GM23338 (cell line): ENCODE measurements at regions not wholly inside any gene's neighbourhood (a gene's known extent, or its start where the extent isn't known, plus 50 kb on each side); places are given as distances from the start of the nearest gene placed in this dataset.

ENCODE experiments used
- ATAC-seq: fragments of 200-7000 bp; cut with Tn5 transposase; 3 replicates; pipeline ENCODE4 v1.9.1; 2020
- DNase-seq: peaks from one replicate; pipeline ENCODE4 v3.0.0-alpha.2; 2015; ENCODE audit warnings: low spot score
- H2AFZ ChIP-seq: fragments of 200-600 bp; sonication (generic); 2 replicates; pipeline ENCODE4 v1.8.0; 2016; ENCODE audit warnings: antibody characterized with exemption, mild to moderate bottlenecking, moderate library complexity
- H3F3A ChIP-seq: fragments of 200-600 bp; sonication (generic); replicated peaks from 2 replicates; pipeline ENCODE4 v1.8.0; 2017; ENCODE audit warnings: antibody characterized with exemption, mixed run types, low read depth
- H3K27ac ChIP-seq: fragments of 200-600 bp; sonication (generic); 2 replicates; pipeline ENCODE4 v1.6.1; 2016; ENCODE audit warnings: low read depth
- H3K27me3 ChIP-seq: fragments of 200-600 bp; sonication (generic); 2 replicates; pipeline ENCODE4 v1.8.0; 2016; ENCODE audit warnings: mild to moderate bottlenecking, mixed run types, moderate library complexity; ENCODE audit not compliant: insufficient read depth
- H3K36me3 ChIP-seq: fragments of 200-600 bp; sonication (generic); 2 replicates; pipeline ENCODE4 v1.8.0; 2016; ENCODE audit warnings: mild to moderate bottlenecking; ENCODE audit not compliant: insufficient read depth
- H3K4me1 ChIP-seq: fragments of 200-600 bp; sonication (generic); 2 replicates; pipeline ENCODE4 v1.8.0; 2016; ENCODE audit warnings: mild to moderate bottlenecking, moderate library complexity; ENCODE audit not compliant: insufficient read depth
- H3K4me2 ChIP-seq: fragments of 200-600 bp; sonication (generic); 2 replicates; pipeline ENCODE4 v1.7.1; 2017; ENCODE audit warnings: mixed run types
- H3K4me3 ChIP-seq: fragments of 200-600 bp; sonication (generic); 2 replicates; pipeline ENCODE4 v1.6.1; 2016; ENCODE audit warnings: mixed run types
- H3K79me2 ChIP-seq: fragments of 200-600 bp; sonication (generic); replicated peaks from 2 replicates; pipeline ENCODE4 v1.8.0; 2017; ENCODE audit warnings: mild to moderate bottlenecking; ENCODE audit not compliant: insufficient read depth
- H3K9me2 ChIP-seq: fragments of 200-600 bp; sonication (generic); 2 replicates; pipeline ENCODE4 v1.8.0; 2017; ENCODE audit not compliant: insufficient read depth
- H4K20me1 ChIP-seq: fragments of 200-600 bp; sonication (generic); replicated peaks from 2 replicates; pipeline ENCODE4 v1.8.0; 2017; ENCODE audit warnings: mild to moderate bottlenecking; ENCODE audit not compliant: insufficient read depth
- H3K27ac Mint-ChIP-seq: 2 replicates; pipeline ENCODE4 v1.8.0; 2020; ENCODE audit warnings: inconsistent platforms, mild to moderate bottlenecking, moderate library complexity, mixed read lengths
- H3K27me3 Mint-ChIP-seq: 3 replicates; pipeline ENCODE4 v1.8.0; 2022; ENCODE audit warnings: low read depth, mild to moderate bottlenecking, moderate library complexity, mixed read lengths, inconsistent platforms; ENCODE audit not compliant: insufficient read depth, poor library complexity
- H3K36me3 Mint-ChIP-seq: 3 replicates; pipeline ENCODE4 v1.8.0; 2021; ENCODE audit warnings: low read depth, mild to moderate bottlenecking, inconsistent platforms, moderate library complexity, mixed read lengths
- H3K4me1 Mint-ChIP-seq: 3 replicates; pipeline ENCODE4 v1.8.0; 2020; ENCODE audit warnings: mild to moderate bottlenecking, inconsistent platforms, mixed read lengths
- H3K4me3 Mint-ChIP-seq: 3 replicates; pipeline ENCODE4 v1.8.0; 2021; ENCODE audit warnings: moderate library complexity, mild to moderate bottlenecking, inconsistent platforms, mixed read lengths
- H3K9me3 Mint-ChIP-seq: 3 replicates; pipeline ENCODE4 v1.8.0; 2020; ENCODE audit warnings: moderate library complexity, mild to moderate bottlenecking, inconsistent platforms, mixed read lengths
- EZH2phosphoT487 ChIP-seq: fragments of 200-600 bp; sonication (generic); IDR thresholded peaks from one replicate; pipeline ENCODE4 v1.8.1; 2018; ENCODE audit warnings: antibody characterized with exemption; ENCODE audit not compliant: unreplicated experiment
- JUNB ChIP-seq: IDR thresholded peaks from one replicate; pipeline ENCODE4 v1.6.1; 2016; ENCODE audit warnings: antibody characterized with exemption; ENCODE audit not compliant: unreplicated experiment
- NANOG ChIP-seq: IDR thresholded peaks from 2 replicates; pipeline ENCODE4 v1.6.1; 2016; ENCODE audit warnings: antibody characterized with exemption, borderline replicate concordance
- POLR2AphosphoS5 ChIP-seq: IDR thresholded peaks from 2 replicates; pipeline ENCODE4 v1.6.1; 2016; ENCODE audit warnings: antibody characterized with exemption, low read depth
- STAT1 ChIP-seq: IDR thresholded peaks from one replicate; pipeline ENCODE4 v1.6.1; 2016; ENCODE audit warnings: antibody characterized with exemption; ENCODE audit not compliant: unreplicated experiment
- ZNF114 ChIP-seq: fragments of 250-450 bp; sonication (Bioruptor Pico); IDR thresholded peaks from 2 replicates; pipeline ENCODE4 v1.5.0; 2020; ENCODE audit warnings: mild to moderate bottlenecking, moderate library complexity
- ZNF331 ChIP-seq: fragments of 250-450 bp; sonication (Bioruptor Pico); IDR thresholded peaks from 2 replicates; pipeline ENCODE4 v1.5.0; 2020; ENCODE audit warnings: low read depth, mild to moderate bottlenecking, moderate library complexity
- ZNF462 ChIP-seq: fragments of 250-450 bp; sonication (Bioruptor Pico); IDR thresholded peaks from 2 replicates; pipeline ENCODE4 v1.5.0; 2020; ENCODE audit warnings: mild to moderate bottlenecking, moderate library complexity
- TF ChIP-seq, protein P1 (sequence below), 2 experiments: fragments of 200-600 bp in 1 of 2; sonication (generic) in 1 of 2; conservative IDR thresholded peaks; 2 replicates each; pipeline versions ENCODE4 v1.5.1 to v1.6.1; 2016 to 2017; ENCODE audit warnings: antibody characterized with exemption in 2 of 2, low read depth in 2 of 2, mild to moderate bottlenecking in 2 of 2, moderate library complexity in 1 of 2

- TF ChIP-seq ZNF462 (CRISPR knock-in tag), result no peak
- no peak for TF ChIP-seq NANOG
- no peak for TF ChIP-seq ZNF331 (CRISPR knock-in tag)
- no peak for TF ChIP-seq EZH2phosphoT487
- TF ChIP-seq STAT1, result no peak
- TF ChIP-seq POLR2AphosphoS5, result no peak
These were observed 60.3 kb upstream of the GPC1 start (continued) for GRCh38 chr2:240375024-240375645.

DNA sequence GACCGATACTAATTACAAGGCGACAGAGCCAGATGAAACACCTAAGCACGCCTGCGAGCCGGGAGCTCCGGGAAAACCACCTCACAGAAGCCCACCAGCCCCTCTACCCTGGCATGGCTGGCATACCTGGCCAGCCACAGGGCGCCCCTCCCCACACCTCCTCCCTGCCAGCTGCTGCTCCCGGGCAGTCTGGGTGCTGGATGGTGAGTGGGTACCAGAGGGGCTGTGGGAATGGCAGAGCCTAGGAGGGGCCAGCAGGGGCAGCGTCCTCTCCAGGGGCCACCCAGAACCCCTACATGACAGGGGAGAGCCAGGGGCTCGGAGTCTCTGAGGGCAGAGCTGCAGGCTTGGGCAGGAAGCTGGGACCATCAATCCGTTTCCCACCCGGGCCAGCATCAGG lies 58.7 kb upstream of the GPC1 start:
- ATAC-seq, result peak; percentile 73
- no peak overlapping the region for H3K4me2 ChIP-seq
- Mint-ChIP-seq H3K27me3 (peaks cover 10% of the 10 kb centered on the region), H3K9me3 (no peaks in the 10 kb centered on the region), H3K4me1 (no peaks in the 10 kb centered on the region), H3K36me3 (no peaks in the 10 kb centered on the region), H3K27ac (no peak overlapping the region), H3K4me3 (no peak overlapping the region)
- H3K4me1 ChIP-seq, result no peaks in the 10 kb centered on the region
- no peak for TF ChIP-seq NANOG
- TF ChIP-seq POLR2AphosphoS5, result no peak
- no peak for TF ChIP-seq EZH2phosphoT487
- TF ChIP-seq, protein P1, sequence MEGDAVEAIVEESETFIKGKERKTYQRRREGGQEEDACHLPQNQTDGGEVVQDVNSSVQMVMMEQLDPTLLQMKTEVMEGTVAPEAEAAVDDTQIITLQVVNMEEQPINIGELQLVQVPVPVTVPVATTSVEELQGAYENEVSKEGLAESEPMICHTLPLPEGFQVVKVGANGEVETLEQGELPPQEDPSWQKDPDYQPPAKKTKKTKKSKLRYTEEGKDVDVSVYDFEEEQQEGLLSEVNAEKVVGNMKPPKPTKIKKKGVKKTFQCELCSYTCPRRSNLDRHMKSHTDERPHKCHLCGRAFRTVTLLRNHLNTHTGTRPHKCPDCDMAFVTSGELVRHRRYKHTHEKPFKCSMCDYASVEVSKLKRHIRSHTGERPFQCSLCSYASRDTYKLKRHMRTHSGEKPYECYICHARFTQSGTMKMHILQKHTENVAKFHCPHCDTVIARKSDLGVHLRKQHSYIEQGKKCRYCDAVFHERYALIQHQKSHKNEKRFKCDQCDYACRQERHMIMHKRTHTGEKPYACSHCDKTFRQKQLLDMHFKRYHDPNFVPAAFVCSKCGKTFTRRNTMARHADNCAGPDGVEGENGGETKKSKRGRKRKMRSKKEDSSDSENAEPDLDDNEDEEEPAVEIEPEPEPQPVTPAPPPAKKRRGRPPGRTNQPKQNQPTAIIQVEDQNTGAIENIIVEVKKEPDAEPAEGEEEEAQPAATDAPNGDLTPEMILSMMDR (conservative IDR thresholded peaks at IDR 0.05; ENCODE audit: low read depth in 2 of 2), result peak; percentile 13 to 18; a peak in 1 of 4 replicates
- TF ChIP-seq JUNB, result no peak
- no peak for TF ChIP-seq ZNF114 (CRISPR knock-in tag)
- no peak for TF ChIP-seq STAT1
- TF ChIP-seq ZNF331 (CRISPR knock-in tag), result no peak
- H3F3A ChIP-seq, result no peaks in the 10 kb centered on the region
- H2AFZ ChIP-seq, result no peak overlapping the region
- peak; percentile 10 for DNase-seq
- no peaks in the 10 kb centered on the region; the same call in 1 of the 2 replicates for H4K20me1 ChIP-seq
- no peaks in the 10 kb centered on the region for H3K27me3 ChIP-seq
- no peaks in the 10 kb centered on the region for H3K79me2 ChIP-seq
- no peaks in the 10 kb centered on the region for H3K36me3 ChIP-seq
- H3K27ac ChIP-seq, result no peak overlapping the region
- no peaks in the 10 kb centered on the region for H3K9me2 ChIP-seq
- H3K4me3 ChIP-seq, result no peak overlapping the region
